ENCODE measurements at regions not wholly inside any gene's neighbourhood (a gene's known extent, or its start where the extent isn't known, plus 50 kb on each side); places are given as distances from the start of the nearest gene placed in this dataset.
"Not testable (repeated sequence)": the region's sequence is repeated elsewhere in the genome, so short reads cannot be mapped to it uniquely, and the experiment has no call there.

DNA sequence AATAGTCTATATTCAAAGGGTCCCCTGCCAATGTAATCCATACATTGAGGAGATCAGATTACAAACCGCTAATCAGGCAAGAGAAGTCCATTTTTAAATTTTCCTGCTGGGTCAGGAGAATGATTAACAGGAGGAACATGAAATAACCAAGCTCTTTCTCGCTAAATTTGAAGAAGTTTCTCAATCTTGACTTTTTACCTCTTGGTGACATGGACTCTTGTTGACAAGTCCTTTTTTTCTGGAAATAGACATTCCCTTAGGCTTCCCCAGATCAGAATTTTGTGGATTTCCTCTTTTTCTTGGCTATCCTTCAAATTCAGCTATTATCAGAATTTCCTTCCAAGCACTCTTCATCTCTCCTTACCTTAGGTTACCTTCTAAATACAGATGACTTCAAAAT lies 153.0 kb upstream of the LRATD1 start:
- no peak for DNase-seq

DNA sequence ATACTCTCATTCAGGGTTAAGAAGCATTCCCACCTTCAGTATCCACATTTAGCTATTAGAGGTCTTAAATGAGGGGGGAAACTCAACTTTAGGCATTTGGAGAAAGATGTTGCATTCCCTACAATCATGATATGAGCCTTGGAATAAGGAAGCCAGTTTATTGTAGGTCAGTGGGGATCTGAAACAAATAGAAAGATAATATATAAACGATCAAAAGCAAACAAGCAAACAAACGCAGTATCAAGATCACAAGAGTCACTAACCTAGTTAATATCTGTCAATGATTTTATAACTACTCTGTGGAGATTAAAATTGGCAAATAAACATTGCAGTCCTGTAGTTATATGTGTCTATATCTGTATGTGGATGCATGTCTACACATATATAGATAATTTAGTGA lies 152.4 kb upstream of the LRATD1 start:
- DNase-seq, result no peak

- no peak for DNase-seq
Measured at GRCh38 chr2:14480906-14481305, 151.6 kb upstream of the LRATD1 start.

DNA sequence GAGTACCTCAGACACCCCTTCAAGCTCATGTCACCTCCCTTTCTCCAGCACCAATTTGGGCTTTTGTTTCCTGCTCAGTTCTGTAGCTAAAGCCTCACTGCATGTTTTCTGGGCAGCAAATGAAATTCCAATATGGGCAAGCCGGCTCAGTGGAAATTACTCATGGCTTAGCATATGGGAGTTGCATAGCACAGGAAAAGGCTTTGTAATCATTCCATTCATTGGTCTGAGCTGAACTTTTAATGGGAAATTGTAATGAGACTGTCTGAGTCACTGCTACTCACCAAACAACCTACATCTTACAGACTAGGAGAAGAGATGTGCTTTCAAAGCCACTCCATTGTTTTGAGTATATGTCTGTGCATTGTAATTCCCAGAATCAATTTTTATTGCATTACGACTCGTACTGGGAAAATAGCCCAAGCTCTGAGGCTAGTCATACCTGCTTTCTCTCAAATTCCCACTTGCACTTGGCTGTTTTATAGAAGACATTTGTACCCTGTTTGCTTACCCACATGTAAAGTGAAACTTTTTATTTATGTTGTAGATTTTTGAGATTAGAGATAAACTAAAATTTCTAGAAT lies 139.5 kb upstream of the LRATD1 start:
- no peak for DNase-seq

DNA sequence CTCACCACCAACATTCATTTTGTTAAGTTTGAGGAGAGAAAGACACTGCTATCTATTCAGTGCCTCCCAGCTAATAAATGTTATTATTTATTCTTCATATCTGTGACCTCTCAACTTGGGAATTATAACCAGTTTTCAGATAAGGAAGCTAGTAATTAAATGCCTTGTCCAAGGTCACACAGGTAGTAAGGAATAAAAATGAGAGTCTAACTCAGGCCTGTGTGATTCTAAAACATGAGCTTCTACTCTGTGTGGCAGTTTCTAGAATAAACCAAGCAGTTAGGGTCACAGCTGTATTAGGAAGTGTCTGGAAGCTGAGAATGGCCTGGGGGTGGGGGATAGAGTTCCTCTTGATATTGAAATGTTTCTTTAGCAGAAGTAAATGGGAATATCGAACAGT lies 137.8 kb upstream of the LRATD1 start:
- no peak for DNase-seq

DNA sequence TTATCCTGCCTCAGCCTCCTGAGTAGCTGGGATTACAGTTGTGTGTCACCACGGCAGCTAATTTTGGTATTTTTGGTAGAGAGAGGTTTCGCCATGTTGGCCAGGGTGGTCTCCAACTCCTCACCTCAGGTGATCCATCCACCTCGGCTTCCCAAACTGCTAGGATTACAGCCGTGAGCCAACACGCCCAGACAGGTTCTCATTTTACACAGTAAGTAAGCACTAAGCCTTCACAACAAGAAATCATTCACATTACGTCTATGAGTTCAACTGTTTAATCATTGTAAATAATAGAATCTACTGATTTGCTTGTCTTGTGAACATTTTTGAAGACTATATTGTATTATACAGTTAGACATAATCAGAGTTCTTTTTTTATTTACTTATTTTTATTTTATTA lies 131.5 kb upstream of the LRATD1 start:
- no peak for DNase-seq

DNA sequence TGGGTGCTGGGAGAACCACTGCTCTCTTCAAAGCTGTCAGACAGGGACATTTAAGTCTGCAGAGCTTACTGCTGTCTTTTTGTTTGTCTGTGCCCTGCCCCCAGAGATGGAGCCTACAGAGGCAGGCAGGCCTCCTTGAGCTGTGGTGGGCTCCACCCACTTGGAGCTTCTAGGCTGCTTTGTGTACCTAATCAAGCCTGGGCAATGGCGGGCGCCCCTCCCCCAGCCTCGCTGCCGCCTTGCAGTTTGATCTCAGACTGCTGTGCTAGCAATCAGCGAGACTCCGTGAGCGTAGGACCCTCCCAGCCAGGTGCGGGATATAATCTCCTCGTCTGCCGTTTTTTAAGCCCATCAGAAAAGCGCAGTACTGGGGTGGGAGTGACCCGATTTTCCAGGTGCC lies 125.6 kb upstream of the LRATD1 start:
- not testable (repeated sequence) for DNase-seq

DNA sequence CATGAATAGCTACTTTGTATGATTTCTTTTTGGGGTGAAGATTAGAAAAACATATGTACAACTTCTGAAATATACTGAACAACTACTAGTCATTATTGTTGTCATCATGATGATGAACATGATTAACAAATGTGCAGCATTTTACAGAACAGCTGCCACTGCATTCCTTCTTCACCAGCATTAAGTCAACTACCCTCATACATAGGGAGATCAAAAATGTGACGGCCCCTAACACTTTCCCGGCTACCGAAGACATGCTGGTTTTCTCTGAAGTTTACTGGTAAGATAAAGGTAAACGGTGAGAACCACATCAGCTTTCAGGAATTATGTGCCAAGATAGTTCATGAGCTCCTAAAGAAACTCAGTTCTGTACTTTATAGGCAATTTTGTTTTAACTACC lies 121.0 kb upstream of the LRATD1 start:
- DNase-seq, result no peak

GRCh38 chr2:14513903-14514302 lies 118.6 kb upstream of the LRATD1 start:
- no peak for DNase-seq

GRCh38 chr2:14516844-14517243 lies 115.7 kb upstream of the LRATD1 start:
- no peak for DNase-seq

DNA sequence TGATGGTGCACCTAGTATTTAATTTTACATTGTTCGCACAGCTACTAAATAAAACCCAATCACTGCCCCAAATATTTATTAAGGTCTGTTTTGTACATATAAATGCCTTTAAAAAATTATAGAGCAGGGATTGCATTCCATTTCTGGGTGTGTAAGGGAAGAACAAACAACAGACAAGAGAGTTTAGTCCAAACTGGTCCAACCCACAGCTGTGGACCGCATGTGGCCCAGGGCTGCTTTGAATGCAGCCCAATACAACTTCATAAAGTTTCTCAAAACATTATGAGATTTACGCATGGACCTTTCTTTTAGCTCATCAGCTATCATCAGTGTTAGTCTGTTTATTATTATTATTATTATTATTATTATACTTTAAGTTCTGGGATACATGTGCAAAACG lies 114.8 kb upstream of the LRATD1 start:
- no peak for DNase-seq

GRCh38 chr2:14520385-14520945 lies 112.1 kb upstream of the LRATD1 start:
- DNase-seq, result no peak

DNA sequence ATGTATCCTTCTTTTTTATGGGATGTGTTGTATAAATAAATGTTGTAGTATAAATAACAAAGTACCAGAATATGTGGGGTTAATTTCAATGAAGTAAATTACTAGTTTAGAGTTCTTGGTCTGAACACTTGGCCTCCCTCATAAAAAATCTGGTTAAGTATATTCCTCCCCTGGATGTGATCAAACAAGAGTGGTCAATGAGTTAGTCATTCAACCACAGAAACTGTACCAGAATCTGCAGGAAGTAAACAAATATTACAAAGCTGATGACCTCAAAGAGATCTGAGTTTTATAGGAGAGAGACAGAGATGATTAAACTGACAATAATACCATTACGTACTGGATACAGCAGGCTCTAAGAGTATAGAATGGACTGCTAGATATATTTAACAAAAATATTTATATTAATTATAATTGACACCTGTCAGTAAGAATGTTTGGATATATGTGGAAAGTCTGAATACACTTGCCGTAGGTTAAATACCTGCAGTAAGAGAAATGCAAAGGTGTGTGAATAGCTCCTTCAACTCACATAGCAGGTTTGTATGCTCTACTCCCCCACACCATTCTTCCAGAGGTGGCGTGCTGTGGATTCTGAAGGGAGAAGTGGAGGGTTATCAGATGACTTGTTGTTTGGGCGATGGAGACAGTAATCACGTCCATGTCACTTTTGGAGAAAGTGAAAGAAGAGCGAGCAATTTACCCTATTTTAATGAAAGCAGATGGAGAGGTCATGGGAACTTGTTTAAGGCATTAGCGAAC lies 108.3 kb upstream of the LRATD1 start:
- no peak for DNase-seq

DNA sequence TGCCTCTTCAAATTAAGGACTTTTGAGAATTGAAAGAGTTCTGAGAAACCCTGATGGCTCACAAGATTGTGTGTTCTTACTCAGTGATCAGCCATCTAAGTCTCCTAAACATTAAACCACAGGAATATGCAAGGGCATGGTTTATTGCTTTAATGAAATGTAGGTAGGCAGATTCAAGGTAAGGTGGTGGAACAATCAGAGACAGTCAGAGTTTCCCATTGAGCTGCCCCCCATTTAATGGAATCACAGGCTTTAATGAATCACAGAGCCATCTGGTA lies 107.8 kb upstream of the LRATD1 start:
- DNase-seq, result no peak

- DNase-seq, result no peak
Measured at GRCh38 chr2:14530506-14530905, 102.0 kb upstream of the LRATD1 start.

GRCh38 chr2:14533131-14533757 lies 99.3 kb upstream of the LRATD1 start:
- no peak for DNase-seq

DNA sequence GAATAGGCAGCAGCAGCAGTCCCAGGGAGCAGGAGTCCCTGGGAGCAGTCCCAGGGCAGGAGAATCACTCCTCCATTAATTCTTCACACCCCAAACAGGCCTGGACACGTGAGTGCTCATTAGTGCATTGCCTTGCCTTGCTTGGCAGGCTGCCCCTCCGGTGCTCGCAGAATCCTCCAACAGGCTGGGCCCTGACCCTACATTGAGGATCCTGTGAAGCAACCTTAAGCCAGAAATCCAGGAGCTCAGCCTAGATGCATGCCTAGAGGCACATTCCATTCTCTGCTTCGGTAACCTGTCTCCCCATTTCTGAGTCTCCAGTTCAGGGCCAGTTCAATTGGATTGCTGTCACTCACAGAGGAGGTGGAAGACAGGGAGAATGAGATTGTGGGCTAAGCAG lies 97.4 kb upstream of the LRATD1 start:
- DNase-seq, result no peak

DNA sequence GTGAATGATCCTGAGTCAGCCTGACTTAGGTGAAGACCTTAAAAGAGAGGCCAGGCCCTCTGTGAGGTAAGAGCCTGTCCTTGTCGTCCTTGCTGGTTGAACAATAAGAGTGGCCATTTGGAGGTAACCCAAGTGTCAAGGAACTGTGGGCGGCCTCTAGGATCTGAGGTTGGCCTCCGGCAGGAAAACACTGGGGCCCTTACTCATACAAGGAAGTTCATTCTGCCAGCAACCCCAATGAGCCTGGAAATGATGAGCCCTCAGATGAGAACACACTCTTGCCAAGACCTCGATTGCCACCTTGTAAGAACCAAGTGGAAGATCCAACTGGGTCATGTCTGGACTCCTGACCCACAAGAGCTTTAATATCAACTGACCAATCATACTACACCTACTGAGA lies 95.5 kb upstream of the LRATD1 start:
- no peak for DNase-seq

- no peak for DNase-seq
Measured at GRCh38 chr2:14540015-14540414, 92.5 kb upstream of the LRATD1 start.

- DNase-seq, result no peak
Measured at GRCh38 chr2:14543284-14543683, 89.2 kb upstream of the LRATD1 start.

DNA sequence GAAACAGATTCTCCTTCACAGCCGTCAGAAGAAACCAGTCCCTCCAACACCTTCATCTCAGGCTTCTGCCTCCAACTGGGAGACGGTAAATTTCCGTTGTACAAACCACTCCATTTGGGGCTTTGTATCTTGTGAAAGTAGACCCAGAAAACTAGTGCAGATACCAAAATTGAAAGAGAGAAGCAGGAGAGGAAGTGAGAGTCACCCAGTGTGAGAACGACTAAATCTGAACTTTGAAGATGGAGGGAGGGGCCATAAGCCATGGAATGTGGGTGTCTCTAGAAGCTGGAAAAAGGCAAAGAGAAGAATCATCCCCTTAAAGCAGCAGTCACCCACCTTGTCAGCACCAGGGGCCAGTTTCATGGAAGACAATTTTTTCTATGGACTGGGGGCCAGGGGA lies 88.3 kb upstream of the LRATD1 start:
- no peak for DNase-seq

DNA sequence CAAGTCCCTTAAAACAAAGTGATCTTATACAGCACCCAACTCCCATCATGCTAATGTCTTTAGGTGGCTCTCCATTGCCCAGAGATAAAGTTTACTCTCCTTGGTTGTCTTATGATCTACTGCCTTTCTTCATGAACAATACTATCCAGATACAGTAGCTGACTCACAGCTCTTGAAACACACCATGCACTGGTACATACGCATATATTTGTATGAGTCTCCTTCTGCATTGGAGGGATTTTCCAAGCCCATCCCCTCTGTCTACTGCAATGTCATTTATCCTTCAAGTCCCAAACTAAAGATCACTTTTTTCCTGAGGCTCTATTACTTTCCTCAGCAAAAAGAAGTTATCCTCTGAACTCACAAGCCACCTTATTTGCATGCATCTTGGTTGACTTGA lies 84.7 kb upstream of the LRATD1 start:
- DNase-seq, result no peak

DNA sequence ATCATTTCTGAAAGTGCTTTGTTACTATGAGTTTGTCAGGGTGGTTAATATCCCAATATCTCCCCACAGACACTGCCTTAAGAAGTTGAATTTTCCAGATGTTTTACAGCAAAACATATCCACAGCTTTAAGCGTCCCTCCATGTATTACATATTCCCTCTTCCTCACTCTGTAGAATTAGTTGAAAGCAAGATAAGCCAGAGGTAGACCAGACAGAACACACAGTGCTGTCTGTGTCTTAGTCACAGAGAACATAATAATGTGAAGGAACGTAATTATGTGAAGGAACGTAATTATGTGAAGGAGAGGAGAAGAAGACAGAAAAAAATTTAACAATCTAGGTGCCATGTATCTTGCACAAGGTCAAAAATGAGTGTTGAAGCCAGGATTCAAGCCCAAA lies 81.9 kb upstream of the LRATD1 start:
- no peak for DNase-seq

GRCh38 chr2:14551069-14551468 lies 81.4 kb upstream of the LRATD1 start:
- DNase-seq, result no peak
